ENCODE measurements at regions not wholly inside any gene's neighbourhood (a gene's known extent, or its start where the extent isn't known, plus 50 kb on each side); places are given as distances from the start of the nearest gene placed in this dataset.
"Not testable (repeated sequence)": the region's sequence is repeated elsewhere in the genome, so short reads cannot be mapped to it uniquely, and the experiment has no call there.

DNA sequence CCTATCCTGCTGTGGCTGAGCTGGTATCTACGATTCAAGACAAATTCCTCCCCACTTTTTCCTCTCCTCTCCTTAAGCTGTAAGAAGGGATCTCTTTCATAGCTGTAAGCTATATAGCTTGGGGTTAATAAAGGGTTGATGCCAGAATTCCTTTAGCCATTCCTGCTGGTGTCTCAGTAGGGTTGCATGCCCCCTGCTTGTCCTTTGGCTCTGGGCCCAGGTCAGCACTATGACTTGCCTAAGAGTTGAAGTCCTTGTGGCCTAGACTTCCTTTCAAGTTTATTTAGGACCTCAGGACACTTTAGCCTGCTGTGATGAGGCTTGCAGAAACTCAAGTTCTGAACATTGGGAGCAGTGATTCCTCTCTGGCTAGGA is 270.0 kb downstream of the AMY1C start:
- DNase-seq (ENCODE audit: low read depth in 2 of 2): no peak

DNA sequence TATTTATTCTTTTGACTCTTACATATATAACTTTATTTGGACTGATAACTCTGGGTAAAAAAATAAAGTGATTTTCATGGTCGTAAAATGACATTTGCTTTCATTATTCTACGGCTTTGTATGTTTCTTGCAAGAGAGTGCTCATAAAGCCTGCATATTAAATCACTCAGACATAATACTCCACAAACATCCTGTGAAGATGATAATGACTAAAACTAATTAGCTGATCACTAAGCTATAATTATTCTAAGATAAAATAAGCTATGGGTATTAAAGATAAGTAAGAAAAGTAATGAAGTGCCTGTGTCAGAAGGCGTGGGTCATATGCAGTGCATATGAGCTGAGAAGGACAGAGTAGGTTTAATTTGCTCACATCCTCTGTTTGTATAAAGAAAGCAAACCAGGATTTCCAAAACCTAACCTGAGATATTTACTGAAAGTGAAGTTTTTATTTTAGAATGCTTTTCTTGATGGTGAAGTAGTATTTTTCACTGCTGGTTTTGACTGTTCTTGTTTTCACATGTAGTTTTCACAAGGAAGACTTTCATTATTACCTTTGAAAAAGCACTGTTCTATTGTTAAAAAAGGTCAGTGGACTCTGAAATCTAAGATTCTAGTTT is 278.8 kb downstream of the AMY1C start:
- DNase-seq (ENCODE audit: low read depth in 2 of 2): no peak

DNA sequence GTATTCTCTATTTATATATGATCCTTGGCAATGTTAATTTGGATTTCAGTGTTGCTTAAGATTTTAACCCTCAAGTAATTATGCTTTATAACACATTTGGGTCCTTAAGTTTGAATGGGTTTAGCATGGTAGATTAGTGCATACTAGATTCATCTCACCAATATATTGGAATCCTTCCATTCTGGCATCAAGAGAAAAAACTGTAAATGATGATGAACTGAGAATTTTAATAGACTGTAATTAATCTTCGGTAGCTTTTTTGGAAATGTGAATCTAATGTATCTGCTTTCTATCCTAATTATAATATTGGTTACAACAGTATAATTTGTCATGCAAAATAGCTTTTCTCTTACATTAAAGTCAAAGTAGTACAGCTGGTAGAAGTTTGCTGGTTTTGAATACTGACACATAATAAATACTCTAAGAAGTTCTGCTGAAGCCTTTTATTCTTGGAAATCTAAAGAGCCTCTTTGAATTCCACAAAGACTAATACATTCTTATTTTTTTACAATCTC is 279.8 kb downstream of the AMY1C start:
- no peak for DNase-seq (ENCODE audit: low read depth in 2 of 2)

DNA sequence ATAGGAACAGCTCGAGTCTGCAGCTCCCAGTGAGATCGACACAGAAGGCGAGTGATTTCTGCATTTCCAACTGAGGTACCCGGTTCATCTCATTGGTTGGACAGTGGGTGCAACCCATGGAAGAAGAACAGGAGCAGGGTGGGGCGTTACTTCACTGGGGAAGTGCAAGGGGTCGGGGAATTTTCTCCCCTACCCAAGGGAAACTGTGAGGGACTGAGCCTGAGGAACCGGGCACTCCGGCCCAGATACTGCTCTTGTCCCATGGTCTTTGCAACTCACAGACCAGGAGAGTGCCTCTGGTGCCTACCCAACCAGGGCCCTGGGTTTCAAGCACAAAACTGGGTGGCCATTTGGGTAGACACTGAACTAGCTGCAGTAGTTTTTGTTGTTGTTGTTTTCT is 307.1 kb downstream of the AMY1C start:
- DNase-seq (ENCODE audit: low read depth in 2 of 2): no peak

DNA sequence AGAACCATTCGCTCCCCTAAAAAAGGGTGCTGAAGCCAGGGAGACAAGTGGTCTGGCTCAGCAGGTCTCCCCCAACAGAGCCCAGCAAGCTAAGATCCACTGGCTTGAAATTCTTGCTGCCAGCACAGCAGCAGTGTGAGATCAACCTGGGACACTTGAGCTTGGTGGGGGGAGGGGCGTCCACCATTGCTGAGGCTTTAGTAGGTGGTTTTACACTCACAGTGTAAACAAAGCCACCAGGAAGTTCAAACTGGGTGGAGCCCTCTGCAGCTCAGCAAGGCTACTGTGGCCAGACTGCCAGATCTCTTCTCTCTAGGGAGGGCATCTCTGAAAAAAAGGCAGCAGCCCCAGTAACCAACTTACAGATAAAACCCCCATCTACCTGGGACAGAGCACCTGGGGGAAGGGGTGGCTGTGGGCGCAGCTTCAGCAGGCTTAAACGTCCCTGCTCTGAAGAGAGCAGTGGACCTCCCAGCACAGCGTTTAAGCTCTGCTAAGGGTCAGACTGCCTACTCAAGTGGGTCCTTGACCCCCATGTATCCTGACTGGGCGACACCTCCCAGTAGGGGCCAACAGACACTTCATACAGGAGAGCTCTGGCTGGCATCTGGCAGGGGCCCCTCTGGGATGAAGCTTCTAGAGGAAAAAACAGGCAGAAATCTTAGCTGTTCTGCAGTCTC is 307.7 kb downstream of the AMY1C start:
- DNase-seq (ENCODE audit: low read depth in 2 of 2): not testable (repeated sequence)

DNA sequence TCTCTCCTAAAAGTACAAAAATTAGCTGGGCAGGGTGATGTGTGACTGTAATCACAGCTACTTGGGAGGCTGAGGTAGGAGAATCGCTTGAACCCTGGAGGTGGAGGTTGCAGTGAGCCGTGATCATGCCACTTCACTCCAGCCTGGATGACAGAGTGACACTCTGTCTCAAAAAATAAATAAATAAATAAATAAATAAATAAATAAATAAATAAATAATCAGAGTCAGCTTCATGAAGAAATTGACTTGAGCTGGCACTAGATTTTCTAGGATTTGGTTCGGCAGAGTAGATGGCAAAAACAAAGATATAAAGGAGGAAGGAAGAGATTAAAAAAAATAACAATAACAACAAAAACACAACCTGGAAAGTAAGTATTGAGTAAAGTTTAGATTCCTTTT is 311.9 kb downstream of the AMY1C start:
- not testable (repeated sequence) for DNase-seq (ENCODE audit: low read depth in 2 of 2)

DNA sequence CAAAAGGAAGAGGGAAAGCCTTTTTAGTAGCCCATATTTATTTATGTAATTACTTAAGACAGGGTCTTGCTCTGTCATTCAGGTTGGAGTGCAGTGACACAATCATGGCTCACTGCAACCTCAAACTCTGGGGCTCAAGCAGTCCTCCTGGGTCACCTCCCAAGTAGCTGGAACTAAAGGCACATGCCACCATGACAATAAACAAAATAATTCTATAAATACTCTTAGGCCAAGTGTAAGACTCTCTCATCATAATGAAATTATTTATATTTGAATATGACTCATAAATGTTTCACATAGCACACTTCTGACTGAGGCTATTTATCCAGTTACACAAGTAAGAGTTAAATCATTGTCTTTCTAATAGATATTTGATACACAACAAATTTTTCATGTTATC is 314.7 kb downstream of the AMY1C start:
- no peak for DNase-seq (ENCODE audit: low read depth in 2 of 2)

DNA sequence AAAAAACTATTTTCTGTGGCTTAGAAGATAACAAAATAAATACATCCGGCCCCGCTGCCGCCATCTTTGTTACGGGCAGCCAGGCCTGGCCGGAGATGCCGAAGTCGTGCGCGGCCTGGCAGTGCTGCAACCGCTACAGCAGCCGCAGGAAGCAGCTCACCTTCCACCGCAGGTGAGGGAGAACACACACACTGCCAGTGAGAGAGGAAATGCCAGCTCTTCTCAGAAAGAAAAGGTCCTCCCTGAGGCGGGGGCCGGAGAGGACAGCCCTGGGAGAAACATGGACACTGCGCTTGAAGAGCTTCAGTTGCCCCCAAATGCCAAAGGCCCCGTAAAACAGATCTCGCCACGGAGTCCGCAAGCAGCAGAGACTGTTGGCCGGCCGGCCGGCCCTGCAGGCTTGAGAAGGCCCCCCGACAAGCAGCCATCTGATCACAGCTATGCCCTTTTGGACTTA is 323.2 kb downstream of the AMY1C start:
- no peak for DNase-seq (ENCODE audit: low read depth in 2 of 2)

DNA sequence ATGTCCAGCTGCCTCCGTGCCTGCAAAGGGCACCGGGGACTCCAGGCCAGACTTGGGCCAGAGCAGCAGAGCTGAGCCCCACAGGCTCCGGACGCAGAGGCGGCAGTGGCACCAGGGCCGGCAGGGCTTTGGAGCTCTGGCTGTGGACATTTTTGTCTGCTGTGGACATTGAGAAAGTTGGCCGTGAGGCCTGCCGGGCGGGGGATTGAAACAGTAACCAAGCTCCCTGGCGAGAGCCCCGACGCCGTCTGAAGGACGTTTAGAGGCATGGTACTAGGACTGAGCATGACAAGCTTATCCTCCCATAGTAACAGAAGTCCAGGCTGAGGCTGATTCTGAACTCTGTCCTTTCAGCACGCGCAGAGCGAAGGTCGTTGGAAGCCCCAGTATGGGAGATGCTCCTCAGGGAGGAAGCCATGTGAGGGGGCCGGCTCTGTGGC is 323.8 kb downstream of the AMY1C start:
- no peak for DNase-seq (ENCODE audit: low read depth in 2 of 2)

DNA sequence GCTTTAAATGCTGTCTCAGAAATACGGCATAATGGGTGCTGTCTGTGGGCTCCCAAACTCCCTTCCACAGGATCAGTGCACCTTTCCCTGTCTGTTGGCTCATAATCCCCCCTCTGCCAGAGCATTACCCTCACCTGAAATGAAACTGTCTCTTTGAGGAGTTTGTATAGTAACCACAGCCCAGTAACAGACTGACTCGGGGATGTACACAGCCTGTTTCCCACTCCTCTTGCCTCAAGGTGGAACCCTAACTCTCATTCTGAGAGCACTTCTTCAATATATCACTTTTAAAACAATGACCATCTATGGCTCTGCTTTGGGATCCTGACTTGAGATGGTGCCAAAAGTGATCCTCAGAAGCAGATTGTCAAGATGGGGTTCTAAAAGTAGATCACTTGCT is 332.5 kb downstream of the AMY1C start:
- no peak for DNase-seq (ENCODE audit: low read depth in 2 of 2)

DNA sequence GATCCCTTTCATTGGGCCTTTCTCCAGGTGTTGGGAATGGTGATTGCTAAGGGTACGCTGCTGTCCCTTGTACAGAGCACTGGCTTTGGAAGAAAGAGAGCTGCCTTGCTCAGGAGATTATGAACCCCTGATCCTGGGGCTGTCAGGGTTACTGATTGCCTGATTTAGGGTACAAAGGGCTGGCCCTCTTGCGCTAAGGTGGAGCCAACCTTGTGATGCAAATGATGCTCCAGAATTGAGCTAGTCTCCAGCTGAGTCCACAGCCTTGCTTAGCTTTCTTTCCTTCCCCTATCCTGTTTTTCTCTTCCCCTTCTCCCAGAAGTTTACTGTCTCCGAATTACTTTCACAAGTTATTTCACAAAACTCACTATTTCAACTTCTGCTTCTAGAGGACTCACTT is 334.7 kb downstream of the AMY1C start:
- DNase-seq (ENCODE audit: low read depth in 2 of 2): no peak

DNA sequence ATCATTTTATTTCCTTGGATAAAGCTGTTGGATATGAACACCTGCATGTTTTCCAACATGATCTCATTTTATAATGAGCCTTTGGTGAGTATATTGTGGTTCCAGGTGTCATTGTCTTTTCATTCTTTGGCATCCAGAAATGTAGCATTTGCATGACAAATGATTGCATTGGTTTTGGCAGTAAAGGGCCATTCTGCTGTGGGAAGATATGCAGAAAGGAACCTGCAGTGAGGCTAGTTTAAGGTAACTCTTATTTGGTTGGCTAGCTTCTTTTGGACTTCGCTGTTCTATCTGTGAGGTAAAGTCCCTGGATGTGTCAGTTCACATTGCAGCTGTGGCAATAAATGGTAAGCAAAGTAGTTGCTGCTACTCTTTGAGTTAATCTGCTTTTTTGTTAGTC is 343.0 kb downstream of the AMY1C start:
- no peak for DNase-seq (ENCODE audit: low read depth in 2 of 2)

DNA sequence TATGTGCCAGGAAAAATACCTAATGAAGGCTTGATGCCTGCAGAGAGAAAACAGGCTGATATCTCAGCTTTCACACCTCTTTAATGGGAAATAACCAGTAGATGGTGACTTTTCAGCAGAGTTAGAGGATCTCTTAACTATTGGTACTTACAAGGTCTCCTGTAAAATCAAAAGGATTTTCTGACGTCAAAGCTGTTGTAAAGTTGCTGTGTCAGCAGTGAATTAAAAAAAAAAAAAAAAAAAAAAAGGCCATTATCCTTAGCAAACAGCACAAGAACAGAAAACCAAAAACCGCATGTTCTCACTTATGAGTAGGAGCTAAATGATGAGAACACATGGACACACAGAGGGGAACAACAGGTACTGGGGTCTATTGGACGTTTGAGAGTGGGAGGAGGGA is 349.1 kb downstream of the AMY1C start:
- DNase-seq (ENCODE audit: low read depth in 2 of 2): no peak

DNA sequence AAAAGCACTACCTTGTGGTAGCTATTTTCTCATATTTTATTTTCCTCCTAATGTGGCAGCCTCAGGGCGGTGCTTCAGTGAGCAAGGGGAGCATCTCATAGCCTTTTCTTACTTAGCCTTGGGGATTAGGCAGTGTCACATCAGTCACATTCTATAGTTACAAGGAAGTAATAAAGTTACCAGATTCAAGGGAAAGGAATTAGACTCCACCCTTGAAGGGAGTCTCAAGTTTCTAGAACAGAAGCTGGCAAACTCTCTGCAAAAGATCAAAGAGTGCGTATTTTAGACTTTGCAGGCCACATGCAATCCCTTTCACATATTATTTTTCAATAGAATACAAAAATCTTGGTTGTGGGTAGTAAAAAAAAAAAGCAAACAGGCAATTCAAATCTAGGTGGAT is 350.4 kb downstream of the AMY1C start:
- no peak for DNase-seq (ENCODE audit: low read depth in 2 of 2)

DNA sequence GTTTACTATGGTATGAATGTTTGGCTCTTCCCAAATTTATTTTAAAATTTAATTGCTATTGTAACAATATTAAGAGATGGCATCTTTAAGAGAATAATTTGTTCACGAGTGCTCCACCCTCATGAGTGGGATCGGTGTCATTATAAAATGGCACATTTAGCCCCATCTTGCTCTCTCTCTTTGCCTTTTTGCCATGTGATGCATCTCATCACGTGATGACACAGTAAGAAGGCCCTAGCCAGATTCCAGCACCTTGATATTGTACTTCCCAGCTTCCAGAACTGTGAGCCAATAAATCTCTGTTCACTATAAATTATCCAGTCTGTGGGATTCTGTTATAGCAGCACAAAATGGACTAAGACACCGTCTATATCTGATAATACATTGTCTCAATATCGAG is 355.8 kb downstream of the AMY1C start:
- no peak for DNase-seq (ENCODE audit: low read depth in 2 of 2)

DNA sequence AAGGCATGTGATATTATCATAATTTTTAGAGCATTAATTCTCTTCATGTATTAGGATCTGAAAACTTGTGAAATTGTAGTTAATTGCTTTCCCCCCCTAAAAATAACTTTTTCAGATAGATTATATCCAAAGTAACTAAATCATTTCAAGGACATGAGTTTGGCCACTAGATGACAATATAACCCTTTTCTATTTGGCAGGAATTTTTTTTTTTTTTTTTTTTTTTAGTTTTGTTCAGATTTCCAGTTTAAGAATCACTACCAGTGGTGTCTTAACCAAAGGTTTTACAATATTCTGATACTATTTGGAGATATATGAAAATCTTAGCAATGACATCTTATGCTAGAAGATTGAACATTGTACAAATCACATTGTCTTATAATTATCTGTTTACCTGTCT is 370.8 kb downstream of the AMY1C start:
- no peak for DNase-seq (ENCODE audit: low read depth in 2 of 2)

DNA sequence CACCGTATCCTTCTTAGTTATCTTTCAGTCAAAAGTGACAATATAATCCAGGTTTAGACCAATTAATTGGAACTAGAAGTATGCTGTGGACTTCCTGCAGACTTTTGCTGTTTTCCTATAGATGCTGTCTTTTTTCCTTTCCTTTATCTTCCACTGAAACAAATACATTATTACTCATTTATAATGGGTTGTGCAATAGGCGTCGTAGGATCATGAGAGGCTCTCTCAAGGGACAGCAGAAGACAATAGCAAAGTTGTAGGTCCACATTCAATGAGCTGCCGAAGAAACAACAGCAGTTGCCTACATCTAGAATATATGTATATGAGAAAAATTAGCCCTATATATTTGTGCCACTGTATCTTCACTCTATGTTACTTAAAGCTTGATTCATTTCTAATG is 371.6 kb downstream of the AMY1C start:
- DNase-seq (ENCODE audit: low read depth in 2 of 2): no peak

DNA sequence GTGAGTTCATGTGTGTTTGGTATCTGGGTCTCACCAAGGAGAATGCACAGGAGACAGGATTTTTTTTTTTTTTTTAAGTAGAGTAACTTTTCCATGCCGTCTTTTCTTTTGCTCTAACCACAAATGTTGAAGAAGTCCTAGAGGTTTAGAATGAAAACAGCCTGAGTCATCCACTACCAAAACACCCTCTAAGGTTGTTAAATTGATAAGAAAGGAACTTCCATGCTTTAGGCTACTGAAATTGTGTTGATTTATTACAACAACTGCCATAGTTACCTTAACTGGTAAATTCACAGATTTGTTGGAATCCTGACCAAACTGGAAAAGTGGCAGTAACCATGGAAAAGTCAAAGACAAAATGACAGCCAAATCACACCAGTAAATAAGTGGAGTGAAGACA is 375.6 kb downstream of the AMY1C start:
- no peak for DNase-seq (ENCODE audit: low read depth in 2 of 2)

DNA sequence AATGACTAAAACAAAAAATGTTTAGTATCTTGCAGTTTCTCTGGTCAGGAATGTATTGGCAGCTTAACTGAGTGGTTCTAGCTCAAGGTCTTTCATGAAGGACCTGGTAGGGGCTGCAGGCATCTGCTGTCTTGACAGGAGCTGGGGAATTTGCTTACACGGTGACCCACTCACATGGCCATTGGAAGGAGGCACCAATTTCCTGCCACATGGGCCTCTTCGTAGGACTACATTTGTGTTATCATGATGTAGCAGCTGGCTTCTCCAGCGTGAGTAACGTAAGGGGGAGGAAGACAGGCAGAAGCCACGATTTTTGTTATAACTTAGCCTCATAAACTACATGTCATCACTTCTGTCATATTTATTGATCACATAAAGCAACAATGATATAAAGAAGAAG is 376.3 kb downstream of the AMY1C start:
- no peak for DNase-seq (ENCODE audit: low read depth in 2 of 2)

DNA sequence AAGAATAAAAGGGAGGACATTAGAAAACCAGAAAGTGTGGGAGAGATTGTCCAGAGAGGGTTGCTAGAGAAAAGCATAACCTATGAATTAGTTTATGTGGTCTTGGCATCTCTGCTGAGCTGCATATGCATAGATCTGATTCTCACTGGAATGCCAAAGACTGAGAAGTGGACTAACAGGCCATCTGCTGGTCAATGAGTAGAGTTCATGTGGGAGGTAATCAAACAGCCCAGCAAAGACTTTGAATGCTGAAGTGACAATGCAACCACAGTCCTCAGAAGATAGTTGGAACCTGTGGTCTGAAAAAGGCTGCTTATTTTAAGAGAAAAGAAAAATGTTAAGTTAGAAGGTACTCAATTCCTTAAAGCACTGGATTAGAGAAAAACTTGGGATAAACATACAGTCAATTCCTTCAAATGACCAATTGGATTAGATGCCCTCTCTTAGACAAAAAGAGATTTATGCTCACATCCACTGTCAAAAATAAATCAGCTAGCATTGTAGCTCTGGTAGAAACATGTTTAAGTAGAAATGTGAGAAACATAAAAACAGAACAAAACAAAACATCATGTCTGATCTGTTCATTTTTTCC is 382.8 kb downstream of the AMY1C start:
- no peak for DNase-seq (ENCODE audit: low read depth in 2 of 2)

DNA sequence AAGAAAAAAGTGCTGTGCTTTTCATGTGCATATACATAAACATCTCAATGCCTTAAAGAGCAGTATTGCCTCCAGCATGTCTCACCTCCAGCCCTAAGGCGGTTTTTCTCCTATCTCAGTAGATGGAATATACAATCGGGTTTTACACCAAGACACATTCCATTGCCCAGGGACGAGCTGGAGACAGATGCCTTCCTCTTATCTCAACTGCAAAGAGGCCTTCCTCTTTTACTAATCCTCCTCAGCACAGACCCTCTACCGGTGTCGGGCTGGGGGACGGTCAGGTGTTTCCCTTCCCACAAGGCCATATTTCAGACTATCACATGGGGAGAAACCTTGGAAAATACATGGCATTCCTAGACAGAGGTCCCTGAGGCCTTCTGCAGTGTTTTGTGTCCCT is 385.3 kb downstream of the AMY1C start:
- not testable (repeated sequence) for DNase-seq (ENCODE audit: low read depth in 2 of 2)

DNA sequence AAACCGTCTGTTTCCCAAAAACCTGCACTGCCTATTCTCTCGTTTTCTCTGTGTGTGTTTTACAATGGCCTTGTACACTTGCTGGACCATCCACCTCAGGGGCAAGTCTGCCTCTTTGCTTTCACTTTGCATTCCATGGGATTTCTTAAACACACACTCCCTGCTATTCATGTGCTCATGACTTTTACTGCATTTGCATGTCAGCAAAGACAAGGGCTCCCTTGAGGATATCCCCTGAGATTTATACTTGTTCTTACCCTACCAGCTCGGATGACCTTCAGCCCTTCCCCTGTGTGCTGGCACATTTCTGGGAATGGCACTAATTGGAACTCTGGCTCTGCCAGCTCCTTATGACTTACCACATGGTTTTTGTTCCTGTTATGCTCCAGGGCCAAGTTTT is 386.9 kb downstream of the AMY1C start:
- DNase-seq (ENCODE audit: low read depth in 2 of 2): no peak

DNA sequence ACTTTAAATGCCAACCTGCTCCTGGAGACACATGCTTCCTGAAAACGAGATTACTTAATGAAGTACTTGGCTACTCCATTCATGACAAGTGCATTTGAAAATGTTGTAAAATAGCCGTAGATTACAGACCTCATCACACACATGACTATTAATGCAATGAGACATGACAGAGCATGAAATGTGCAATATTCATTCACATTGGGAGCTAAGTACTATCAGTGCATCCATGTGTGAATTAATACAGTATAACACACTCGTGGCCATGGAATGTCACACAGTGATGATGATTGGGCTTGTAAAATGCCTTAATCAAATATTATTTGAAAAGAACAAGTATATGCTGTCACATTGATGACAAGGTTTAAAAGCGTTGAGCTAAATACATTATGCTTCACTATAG is 407.0 kb downstream of the AMY1C start:
- DNase-seq (ENCODE audit: low read depth in 2 of 2): no peak
